ENCODE measurements at regions not wholly inside any gene's neighbourhood (a gene's known extent, or its start where the extent isn't known, plus 50 kb on each side); places are given as distances from the start of the nearest gene placed in this dataset.

GRCh38 chr11:112392904-112393303 lies 132.2 kb upstream of the PLET1 start:
- DNase-seq (ENCODE audit: low read depth), result no peak
- no peak overlapping the region for H3K4me3 ChIP-seq (ENCODE audit: low read depth, low read length)
- TF ChIP-seq CTCF (IDR thresholded peaks at IDR 0.05; ENCODE audit: insufficient read depth, low read depth, low read length, missing control alignments), result no peak

DNA sequence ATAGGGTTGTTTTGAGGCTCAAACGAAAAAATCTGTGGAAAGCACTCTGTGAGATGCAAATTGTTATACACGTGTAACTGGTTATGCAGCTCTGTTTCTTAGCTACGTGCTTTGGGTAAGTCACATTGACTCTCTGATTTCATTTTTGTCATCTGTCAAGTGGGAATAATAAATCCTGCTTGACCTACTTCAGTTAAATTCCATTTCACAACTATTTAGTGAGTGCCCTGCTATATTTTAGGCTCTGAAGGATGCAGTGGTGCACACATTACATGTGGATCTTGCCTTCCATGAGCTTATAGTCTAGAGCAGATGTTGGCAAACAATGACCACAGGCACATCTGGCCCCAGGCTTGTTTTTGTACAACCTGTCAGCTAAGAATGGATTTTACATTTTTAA lies 133.6 kb upstream of the PLET1 start:
- no peak overlapping the region for H3K4me3 ChIP-seq (ENCODE audit: low read depth, low read length)
- no peak for DNase-seq (ENCODE audit: low read depth)
- no peak for TF ChIP-seq CTCF (IDR thresholded peaks at IDR 0.05; ENCODE audit: insufficient read depth, low read depth, low read length, missing control alignments)

GRCh38 chr11:112396076-112396475 lies 135.4 kb upstream of the PLET1 start:
- TF ChIP-seq CTCF (IDR thresholded peaks at IDR 0.05; ENCODE audit: insufficient read depth, low read depth, low read length, missing control alignments), result no peak
- no peak overlapping the region for H3K4me3 ChIP-seq (ENCODE audit: low read depth, low read length)
- no peak for DNase-seq (ENCODE audit: low read depth)

- TF ChIP-seq CTCF (IDR thresholded peaks at IDR 0.05; ENCODE audit: insufficient read depth, low read depth, low read length, missing control alignments), result no peak
- no peak for DNase-seq (ENCODE audit: low read depth)
- no peak overlapping the region for H3K4me3 ChIP-seq (ENCODE audit: low read depth, low read length)
Observed at GRCh38 chr11:112398798-112399478, 138.3 kb upstream of the PLET1 start.

- DNase-seq (ENCODE audit: low read depth), result no peak
- TF ChIP-seq CTCF (IDR thresholded peaks at IDR 0.05; ENCODE audit: insufficient read depth, low read depth, low read length, missing control alignments), result no peak
- H3K4me3 ChIP-seq (ENCODE audit: low read depth, low read length), result no peak overlapping the region
Observed at GRCh38 chr11:112400476-112401014, 139.9 kb upstream of the PLET1 start.

DNA sequence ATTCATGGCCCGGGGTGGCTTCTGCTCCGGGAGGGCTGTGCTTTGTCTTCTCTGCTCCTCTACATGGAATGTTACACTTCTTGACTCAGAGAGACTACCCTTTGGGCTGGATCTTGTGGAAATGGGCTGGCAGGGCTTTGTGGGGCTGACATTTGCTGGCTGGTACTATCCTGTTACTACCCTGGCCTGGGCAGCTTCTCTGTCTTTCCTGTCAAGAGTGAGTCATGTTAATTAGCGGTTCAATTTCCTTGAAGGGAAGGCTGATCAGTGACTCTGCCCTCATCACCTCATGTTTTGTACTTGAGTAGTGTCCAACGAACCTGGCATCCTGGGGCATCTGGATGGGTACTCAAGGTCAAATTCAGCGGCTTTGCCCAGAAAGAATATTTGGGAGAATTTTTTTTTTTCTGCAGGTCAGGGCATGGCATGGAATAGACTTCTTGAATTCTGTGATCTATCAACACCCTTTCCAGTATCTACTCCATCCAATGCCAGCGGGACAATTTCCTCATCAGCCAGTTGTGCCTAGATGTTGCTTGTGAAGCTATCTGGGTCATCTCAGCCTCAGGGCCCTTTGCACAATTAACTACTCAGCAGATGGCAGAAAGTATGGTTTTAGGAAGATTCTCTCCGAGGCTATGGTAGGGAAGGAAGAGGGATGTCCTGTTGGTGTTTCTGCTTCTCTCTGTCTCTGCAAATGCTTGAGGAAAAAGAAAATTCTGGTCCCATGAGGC lies 140.5 kb upstream of the PLET1 start:
- TF ChIP-seq CTCF (IDR thresholded peaks at IDR 0.05; ENCODE audit: insufficient read depth, low read depth, low read length, missing control alignments), result no peak
- DNase-seq (ENCODE audit: low read depth), result no peak

More for the DNA sequence above, 140.5 kb upstream of the PLET1 start:
- H3K4me3 ChIP-seq (ENCODE audit: low read depth, low read length), result no peak overlapping the region
